NB4 (cell line): ENCODE measurements at regions not wholly inside any gene's neighbourhood (a gene's known extent, or its start where the extent isn't known, plus 50 kb on each side); places are given as distances from the start of the nearest gene placed in this dataset.

Experiments used
- CTCF ChIP-seq: IDR thresholded peaks from one replicate; pipeline ENCODE4 v1.5.1; 2012; ENCODE audit warnings: low read depth, low read length
- MAX ChIP-seq: IDR thresholded peaks from 2 replicates; pipeline ENCODE4 v1.6.1; 2011; ENCODE audit warnings: low read depth, low read length
- MYC ChIP-seq: IDR thresholded peaks from 2 replicates; pipeline ENCODE4 v1.6.1; 2011; ENCODE audit warnings: low read depth, low read length
- POLR2A ChIP-seq: IDR thresholded peaks from 2 replicates; pipeline ENCODE4 v1.6.1; 2011; ENCODE audit warnings: mild to moderate bottlenecking; ENCODE audit not compliant: insufficient read length; ENCODE audit errors: extremely low read depth

- TF ChIP-seq MAX = no peak
- TF ChIP-seq MYC = no peak
- no peak for TF ChIP-seq POLR2A
- TF ChIP-seq CTCF = no peak
These were observed 240.7 kb downstream of the TFEC start for GRCh38 chr7:115789901-115790300.
